Muscle layer of colon (tissue), 2 donors: ENCODE measurements at regions not wholly inside any gene's neighbourhood (a gene's known extent, or its start where the extent isn't known, plus 50 kb on each side); places are given as distances from the start of the nearest gene placed in this dataset.

Experiments used
- H3K27ac ChIP-seq: one replicate; pipeline ENCODE4 v1.7.0; 2013; ENCODE audit warnings: low read depth, mild to moderate bottlenecking, low read length, moderate library complexity
- H3K27me3 ChIP-seq, 2 donors: one replicate each; pipeline ENCODE4 v1.7.0; 2013; ENCODE audit warnings: low read length in 2 of 2, mild to moderate bottlenecking in 2 of 2; ENCODE audit not compliant: insufficient read depth in 2 of 2, control insufficient read depth in 1 of 2
- H3K36me3 ChIP-seq: one replicate; pipeline ENCODE4 v1.7.0; 2013; ENCODE audit warnings: mild to moderate bottlenecking, low read length; ENCODE audit not compliant: insufficient read depth
- H3K4me1 ChIP-seq: one replicate; pipeline ENCODE4 v1.7.0; 2013; ENCODE audit warnings: mild to moderate bottlenecking, low read length; ENCODE audit not compliant: insufficient read depth
- H3K4me3 ChIP-seq, 2 donors: one replicate each; pipeline ENCODE4 v1.7.0; 2013; ENCODE audit warnings: low read length in 2 of 2, low read depth in 1 of 2, mild to moderate bottlenecking in 1 of 2, moderate library complexity in 1 of 2
- H3K9ac ChIP-seq: one replicate; pipeline ENCODE4 v1.7.0; 2013; ENCODE audit warnings: low read length
- H3K9me3 ChIP-seq: one replicate; pipeline ENCODE4 v1.7.0; 2013; ENCODE audit warnings: mild to moderate bottlenecking, low read length
- donor health status: abdominal sarcoma.
- donor health status: Adenocarcinoma of cecum.

DNA sequence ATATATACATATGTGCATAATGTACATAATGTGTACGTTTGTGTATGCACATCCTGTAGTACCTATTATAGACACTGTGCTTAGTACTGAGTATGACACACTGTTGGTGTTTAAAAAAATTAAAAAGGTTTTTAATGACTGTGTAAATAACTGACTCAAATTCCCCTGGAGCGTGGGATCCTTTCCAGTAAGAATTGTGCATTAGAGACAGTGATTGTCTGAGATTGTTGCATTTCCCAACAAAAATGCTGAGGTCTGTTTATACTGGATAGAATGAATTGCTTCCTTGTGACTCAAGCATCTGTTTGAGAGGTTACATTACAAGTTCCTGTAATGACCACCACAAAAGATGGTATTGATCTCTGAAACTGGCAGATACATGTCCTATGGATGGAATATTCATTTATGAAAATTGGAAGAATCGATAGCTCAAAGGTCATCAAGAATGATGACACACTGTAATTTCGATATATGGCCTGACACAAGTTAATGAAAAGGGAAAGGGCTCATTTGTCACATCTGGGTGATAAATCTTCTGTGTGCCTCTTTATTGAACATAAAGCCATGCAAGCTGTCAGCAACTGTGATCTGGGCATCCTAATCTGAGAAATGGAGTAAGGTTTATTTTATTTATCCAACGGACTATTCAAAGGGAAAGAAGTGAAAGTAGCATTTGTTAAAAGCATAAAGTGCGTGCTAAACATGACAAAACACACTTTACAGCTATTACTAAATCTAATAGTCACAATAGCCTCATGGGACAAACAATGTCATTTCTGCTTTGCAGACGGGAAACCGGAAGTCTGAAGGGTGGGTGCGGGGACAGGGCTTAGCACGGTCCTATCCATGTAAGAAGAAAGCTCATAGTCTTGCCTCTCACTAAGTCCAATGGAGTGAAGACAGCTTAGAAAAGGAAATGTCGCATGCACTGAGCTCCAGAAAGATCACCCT, 228.8 kb downstream of the CDH11 start:
- Histone ChIP-seq H3K9ac (no peak overlapping the region), H3K9me3 (no peaks in the 10 kb centered on the region), H3K27me3 (no peaks in the 10 kb centered on the region), H3K4me1 (no peaks in the 10 kb centered on the region), H3K4me3 (no peak overlapping the region), H3K27ac (no peak overlapping the region), H3K36me3 (no peaks in the 10 kb centered on the region)

DNA sequence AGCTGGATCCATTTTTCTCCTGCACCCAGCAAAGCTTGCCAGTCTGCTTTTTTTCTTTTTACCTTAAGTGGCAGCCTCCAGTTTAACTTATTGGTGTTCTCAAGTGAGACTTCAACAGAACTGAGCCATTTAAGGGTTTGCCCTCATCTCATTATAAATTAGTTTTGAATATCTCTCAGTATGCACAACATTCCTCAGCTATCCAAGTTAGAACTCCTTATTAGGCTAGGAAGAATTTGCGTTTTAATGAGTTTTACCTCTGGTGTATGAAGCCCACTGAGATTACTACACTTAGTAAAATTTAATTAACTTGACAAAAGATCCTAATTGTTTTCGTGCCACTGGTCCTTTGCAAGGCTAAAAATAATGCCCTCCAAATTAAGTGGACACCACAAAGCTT, 232.4 kb downstream of the CDH11 start:
- Histone ChIP-seq H3K4me1 (no peaks in the 10 kb centered on the region), H3K9ac (no peak overlapping the region), H3K4me3 (no peak overlapping the region), H3K36me3 (no peaks in the 10 kb centered on the region), H3K9me3 (no peaks in the 10 kb centered on the region), H3K27ac (no peak overlapping the region), H3K27me3 (no peaks in the 10 kb centered on the region)

DNA sequence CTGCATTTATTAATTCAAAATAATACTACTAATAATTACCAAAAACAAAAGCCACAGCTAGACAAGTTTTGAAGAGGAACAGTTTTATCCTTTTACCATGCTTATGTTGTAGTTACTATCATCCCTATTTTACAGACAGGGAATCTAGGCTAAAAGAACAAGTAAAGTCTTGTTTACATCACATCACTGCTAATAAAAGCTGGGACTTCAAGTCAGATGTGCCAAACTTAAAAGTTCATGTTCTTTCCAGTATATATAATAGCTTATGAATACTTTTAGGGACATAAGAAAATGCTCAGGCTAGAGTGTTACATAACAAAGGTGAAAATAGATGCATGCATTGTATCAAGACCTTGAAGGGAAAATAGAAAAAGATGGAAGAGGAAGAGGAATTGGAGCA, 234.2 kb downstream of the CDH11 start:
- H3K27ac ChIP-seq, result no peak overlapping the region
- H3K9ac ChIP-seq, result no peak overlapping the region
- H3K36me3 ChIP-seq, result no peaks in the 10 kb centered on the region
- no peaks in the 10 kb centered on the region for H3K9me3 ChIP-seq
- H3K4me3 ChIP-seq, result no peak overlapping the region
- H3K4me1 ChIP-seq, result no peaks in the 10 kb centered on the region
- H3K27me3 ChIP-seq, result no peaks in the 10 kb centered on the region

DNA sequence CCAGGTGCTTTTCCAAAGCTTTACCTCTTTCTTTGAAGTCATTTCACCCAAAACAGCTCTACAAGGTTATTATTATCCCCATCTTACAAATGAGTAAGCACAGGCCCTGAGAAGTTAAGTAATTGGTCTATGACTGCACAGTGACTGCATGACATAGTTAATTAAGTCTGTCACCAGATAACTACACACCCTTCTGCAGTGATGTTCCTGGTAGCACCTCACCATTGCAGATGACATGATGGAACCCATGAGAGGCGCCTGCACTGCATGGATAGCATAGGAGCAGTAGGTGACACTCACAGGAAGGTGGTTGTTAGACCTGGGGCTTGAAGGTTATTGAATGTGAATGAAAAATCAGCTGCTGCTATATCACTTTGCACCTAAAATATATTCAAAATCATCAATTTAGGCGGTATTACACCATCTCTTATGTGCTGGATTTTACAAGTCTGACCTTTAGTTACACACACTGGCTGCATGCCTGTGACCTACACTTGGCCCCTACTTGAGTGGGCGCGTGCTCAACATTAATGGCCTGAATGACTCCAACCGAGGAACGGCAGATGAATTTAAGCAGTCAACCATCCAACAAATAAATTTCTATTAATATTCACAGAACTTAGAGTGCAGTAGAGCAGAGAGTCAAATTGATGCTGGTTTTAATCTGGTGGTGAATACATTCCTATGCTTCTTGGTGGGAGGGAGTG, 239.6 kb downstream of the CDH11 start:
- Histone ChIP-seq H3K9me3 (no peaks in the 10 kb centered on the region), H3K36me3 (no peaks in the 10 kb centered on the region), H3K9ac (no peak overlapping the region), H3K27ac (no peak overlapping the region), H3K4me1 (no peaks in the 10 kb centered on the region), H3K4me3 (no peak overlapping the region), H3K27me3 (no peaks in the 10 kb centered on the region)

DNA sequence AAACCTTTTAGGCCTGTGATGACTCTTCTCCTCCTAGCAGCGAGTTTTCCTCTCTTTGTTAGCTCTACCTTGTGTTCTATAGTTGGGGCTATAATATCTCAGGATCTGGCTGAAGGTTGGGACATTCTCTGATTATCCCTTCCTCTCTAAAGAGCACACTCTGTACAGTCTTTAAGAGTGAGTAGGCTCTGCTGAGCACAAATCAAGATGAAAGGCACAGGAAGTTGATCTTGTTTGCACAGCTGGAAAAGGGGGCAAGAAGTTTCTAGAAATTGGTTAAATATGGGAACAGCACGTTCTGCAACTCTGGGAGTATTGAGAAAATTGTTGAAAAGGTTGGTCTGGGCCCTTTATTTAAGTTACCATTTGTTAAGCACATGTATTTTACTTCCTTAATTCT, 240.9 kb downstream of the CDH11 start:
- Histone ChIP-seq H3K27ac (no peak overlapping the region), H3K4me3 (no peak overlapping the region), H3K4me1 (no peaks in the 10 kb centered on the region), H3K9ac (no peak overlapping the region), H3K27me3 (no peaks in the 10 kb centered on the region), H3K9me3 (no peaks in the 10 kb centered on the region), H3K36me3 (no peaks in the 10 kb centered on the region)

DNA sequence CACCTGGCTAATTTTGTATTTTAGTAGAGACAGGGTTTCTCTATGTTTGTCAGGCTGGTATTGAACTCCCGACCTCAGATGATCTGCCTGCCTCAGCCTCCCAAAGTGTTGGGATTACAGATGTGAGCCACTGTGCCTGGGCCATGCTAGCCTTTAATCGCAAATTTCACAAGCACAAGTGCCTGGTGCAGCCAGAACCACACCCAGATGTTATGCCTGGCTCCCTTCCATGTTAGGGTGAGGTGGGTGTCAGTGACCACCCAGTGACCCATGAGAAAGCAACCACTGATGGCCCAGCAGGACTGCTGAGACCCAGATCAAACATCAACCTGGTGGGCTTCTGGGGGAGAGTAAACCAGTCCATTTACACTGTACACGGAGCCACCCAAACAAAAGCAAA, 241.9 kb downstream of the CDH11 start:
- Histone ChIP-seq H3K27ac (no peak overlapping the region), H3K4me3 (no peak overlapping the region), H3K4me1 (no peaks in the 10 kb centered on the region), H3K9ac (no peak overlapping the region), H3K27me3 (no peaks in the 10 kb centered on the region), H3K36me3 (no peaks in the 10 kb centered on the region), H3K9me3 (no peaks in the 10 kb centered on the region)

DNA sequence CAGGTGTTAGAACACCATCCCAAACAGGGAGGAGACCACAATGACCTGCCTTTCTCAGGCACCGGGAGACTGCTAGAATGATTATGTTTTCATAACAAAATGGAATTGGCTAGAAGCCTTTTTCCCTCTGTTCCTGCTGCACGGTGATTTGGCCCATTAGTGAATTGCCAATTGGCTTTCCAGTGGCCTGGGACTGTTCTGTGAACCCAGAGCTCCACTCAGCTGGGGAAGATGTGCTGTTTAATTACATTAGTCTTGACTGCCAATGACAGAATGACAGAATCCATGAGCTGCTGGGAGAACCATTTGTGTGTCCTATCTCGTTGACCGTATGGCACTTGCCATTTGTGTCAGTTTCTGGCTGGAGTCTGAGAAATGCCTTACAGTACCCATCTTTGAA, 242.9 kb downstream of the CDH11 start:
- H3K27me3 ChIP-seq, result no peaks in the 10 kb centered on the region
- no peaks in the 10 kb centered on the region for H3K36me3 ChIP-seq
- no peak overlapping the region for H3K27ac ChIP-seq
- no peaks in the 10 kb centered on the region for H3K9me3 ChIP-seq
- no peaks in the 10 kb centered on the region for H3K4me1 ChIP-seq
- no peak overlapping the region for H3K4me3 ChIP-seq
- H3K9ac ChIP-seq, result no peak overlapping the region

DNA sequence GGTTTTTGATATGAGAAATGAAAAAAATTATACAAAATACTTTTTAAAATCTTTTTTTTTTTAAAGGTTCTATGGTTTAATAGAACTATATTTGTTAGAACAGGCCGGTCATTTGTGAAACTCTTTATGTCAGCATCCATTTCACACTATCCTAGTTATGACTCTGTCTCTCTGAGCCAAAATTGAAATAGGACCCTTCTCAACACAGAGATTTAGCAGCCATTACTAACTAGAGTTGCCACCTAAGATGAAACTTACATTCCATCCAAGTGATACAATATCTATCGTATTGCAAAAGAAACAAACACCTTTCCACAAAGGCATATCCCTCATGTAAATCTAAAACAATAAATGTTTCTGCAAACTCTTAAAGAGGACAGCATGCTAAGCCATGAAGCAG, 249.8 kb downstream of the CDH11 start:
- H3K4me1 ChIP-seq, result no peaks in the 10 kb centered on the region
- no peak overlapping the region for H3K27ac ChIP-seq
- H3K9me3 ChIP-seq, result no peaks in the 10 kb centered on the region
- no peak overlapping the region for H3K4me3 ChIP-seq
- H3K27me3 ChIP-seq, result no peaks in the 10 kb centered on the region
- no peak overlapping the region for H3K9ac ChIP-seq
- H3K36me3 ChIP-seq, result no peaks in the 10 kb centered on the region

DNA sequence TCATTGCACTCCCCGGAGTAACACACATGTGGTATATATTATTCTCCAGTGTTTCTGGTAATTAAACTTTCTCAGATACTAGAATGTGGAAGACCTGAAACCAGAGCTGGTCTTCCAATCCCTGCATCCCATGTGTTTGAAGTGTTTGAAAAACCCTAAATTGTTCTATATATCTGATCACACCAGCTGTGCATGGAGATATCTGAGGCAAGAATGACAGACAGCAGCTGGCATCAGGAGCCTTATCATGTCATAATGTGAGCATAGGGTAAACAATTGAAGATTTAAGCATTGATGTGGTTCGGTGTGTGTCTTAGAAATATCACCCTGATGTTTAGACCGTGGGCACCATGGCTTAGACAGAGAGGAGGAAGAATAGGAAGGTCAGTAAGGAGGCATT, 251.0 kb downstream of the CDH11 start:
- Histone ChIP-seq H3K4me1 (no peaks in the 10 kb centered on the region), H3K27me3 (no peaks in the 10 kb centered on the region), H3K4me3 (no peak overlapping the region), H3K9ac (no peak overlapping the region), H3K36me3 (no peaks in the 10 kb centered on the region), H3K9me3 (no peaks in the 10 kb centered on the region), H3K27ac (no peak overlapping the region)

DNA sequence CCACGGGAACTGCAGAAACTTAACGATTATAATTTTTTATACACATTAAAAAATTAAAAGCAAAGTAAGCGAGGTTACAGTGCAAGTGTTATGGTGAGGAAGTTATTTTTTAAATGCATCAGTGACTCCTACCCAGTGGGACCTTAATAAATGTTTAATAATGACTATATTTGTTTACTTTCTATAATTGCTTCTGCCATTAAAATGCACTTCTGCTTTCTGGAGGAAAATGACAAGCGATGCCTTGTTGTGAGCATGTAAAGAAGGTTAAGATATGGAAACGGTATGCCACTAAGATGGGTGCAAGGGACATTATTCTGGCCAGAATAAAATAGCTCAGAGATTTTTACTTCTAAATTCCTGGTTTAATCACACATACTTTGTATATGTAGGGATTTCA, 252.1 kb downstream of the CDH11 start:
- no peaks in the 10 kb centered on the region for H3K9me3 ChIP-seq
- H3K4me3 ChIP-seq, result no peak overlapping the region
- H3K27me3 ChIP-seq, result no peaks in the 10 kb centered on the region
- peaks cover 4% of the 10 kb centered on the region for H3K4me1 ChIP-seq
- H3K36me3 ChIP-seq, result no peaks in the 10 kb centered on the region
- H3K27ac ChIP-seq, result no peak overlapping the region
- H3K9ac ChIP-seq, result no peak overlapping the region

DNA sequence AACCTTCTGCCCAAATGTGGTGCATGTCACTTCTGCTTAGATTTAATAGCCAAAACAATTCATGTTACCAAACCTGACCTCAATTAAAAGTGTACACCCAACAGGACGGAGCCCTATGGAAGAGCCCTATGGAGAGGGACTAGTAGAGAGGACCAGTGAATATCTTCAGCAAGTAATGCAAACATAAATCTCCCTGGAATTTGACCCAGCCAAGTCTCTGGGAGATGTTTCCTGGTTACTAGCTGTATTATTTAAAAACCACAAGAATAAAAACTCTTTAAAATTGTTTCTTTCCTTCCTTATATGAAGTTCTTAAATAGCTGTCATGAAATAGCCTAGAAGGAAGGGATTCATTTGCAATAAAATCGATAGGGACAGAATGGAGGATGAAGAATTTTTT, 255.8 kb downstream of the CDH11 start:
- H3K27ac ChIP-seq, result no peak overlapping the region
- H3K4me1 ChIP-seq, result peaks cover 4% of the 10 kb centered on the region
- no peaks in the 10 kb centered on the region for H3K36me3 ChIP-seq
- no peak overlapping the region for H3K9ac ChIP-seq
- H3K27me3 ChIP-seq, result no peaks in the 10 kb centered on the region
- H3K4me3 ChIP-seq, result no peak overlapping the region
- H3K9me3 ChIP-seq, result no peaks in the 10 kb centered on the region
